Occipital lobe (tissue), 1 donor: ENCODE measurements at regions not wholly inside any gene's neighbourhood (a gene's known extent, or its start where the extent isn't known, plus 50 kb on each side); places are given as distances from the start of the nearest gene placed in this dataset.

Source experiments
- DNase-seq: peaks from one replicate; lab custom pipeline; 2025; lab: John Stamatoyannopoulos, UW

- DNase-seq, result no peak
Measured at GRCh38 chr6:23989885-23990533, 136.0 kb upstream of the NRSN1 start.

GRCh38 chr6:23994013-23994412 lies 132.0 kb upstream of the NRSN1 start:
- no peak for DNase-seq

- peak; percentile 14 for DNase-seq
Measured at GRCh38 chr6:24004062-24004461, 122.0 kb upstream of the NRSN1 start.

- DNase-seq, result no peak
Measured at GRCh38 chr6:24004659-24005058, 121.4 kb upstream of the NRSN1 start.

DNA sequence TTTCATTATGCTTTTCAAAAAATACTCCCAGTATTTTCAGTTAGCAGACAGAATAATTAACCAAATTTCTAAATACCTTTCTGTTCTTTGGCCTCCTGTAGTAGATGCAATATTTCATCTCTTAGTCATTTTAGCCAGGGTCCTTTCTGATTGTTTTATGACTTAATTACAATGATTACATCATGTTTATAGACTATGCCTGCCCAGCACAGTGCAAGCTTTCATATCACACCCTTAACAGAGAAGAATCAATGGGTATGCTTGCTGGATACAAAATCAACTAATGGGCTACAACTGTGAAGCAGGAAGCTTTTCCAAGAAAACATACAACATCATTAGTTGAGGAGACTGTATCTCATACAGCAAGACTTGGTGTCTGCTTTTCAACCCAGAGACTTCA lies 119.8 kb upstream of the NRSN1 start:
- no peak for DNase-seq

DNA sequence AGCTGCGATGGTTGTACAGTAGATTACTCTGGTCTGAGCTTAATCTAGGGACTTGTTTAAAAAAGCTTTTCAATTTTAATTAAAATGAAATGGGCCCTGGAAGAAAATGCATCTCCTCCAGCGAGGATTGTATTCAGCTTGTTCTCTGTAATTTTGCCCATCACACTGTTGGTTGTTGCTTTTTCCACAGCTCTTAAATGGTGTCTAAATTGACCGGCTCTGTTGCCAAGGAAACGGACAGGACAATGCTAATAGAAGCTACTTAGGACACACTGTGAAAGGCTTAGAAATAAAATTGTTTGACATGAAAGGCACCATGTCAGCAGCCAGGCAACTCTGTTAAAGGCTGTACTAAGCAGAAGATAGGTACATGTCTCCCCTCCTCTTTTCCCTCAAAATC lies 116.7 kb upstream of the NRSN1 start:
- DNase-seq, result no peak

DNA sequence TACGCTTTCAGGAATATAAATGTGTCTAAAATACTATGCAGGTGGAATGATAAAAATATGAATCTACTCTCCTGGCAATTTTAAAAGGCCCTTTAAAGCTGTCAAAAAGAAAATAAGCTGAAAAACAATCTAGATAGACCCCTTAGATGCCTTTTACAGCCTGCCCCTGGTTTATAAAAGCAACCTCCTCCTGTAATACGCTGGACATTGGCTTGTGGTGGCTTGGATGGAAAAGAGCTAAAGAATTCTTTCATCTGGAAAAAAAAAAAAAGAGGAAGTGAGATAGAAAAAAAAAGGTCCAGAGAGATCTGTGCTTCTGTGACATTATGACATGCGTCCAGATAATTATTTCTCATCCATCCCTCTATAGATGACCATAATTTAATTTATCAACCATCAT lies 115.9 kb upstream of the NRSN1 start:
- no peak for DNase-seq

DNA sequence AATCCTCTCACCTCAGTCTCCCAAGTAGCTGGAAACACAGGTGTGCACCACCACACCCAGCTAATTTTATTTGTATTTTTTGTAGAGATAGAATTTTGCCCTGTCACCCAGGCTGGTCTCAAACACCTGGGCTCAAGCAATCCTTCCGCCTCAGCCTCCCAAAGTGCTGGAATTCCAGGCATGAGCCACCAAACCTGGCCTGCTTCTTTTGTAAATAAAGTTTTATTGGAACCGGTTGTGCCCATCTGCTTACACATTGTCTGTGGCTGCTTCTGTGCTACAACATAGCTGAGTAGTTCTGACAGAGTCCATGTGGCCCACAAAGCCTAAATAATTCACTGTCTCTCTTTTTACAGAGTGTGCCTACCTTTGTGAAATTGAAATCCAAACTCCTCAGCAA lies 109.7 kb upstream of the NRSN1 start:
- no peak for DNase-seq

- DNase-seq, result no peak
Measured at GRCh38 chr6:24016857-24017256, 109.2 kb upstream of the NRSN1 start.

- no peak for DNase-seq
Measured at GRCh38 chr6:24019393-24019792, 106.6 kb upstream of the NRSN1 start.

GRCh38 chr6:24019830-24020229 lies 106.2 kb upstream of the NRSN1 start:
- DNase-seq, result no peak

- DNase-seq, result no peak
Measured at GRCh38 chr6:24026050-24026449, 100.0 kb upstream of the NRSN1 start.

- DNase-seq, result no peak
Measured at GRCh38 chr6:24031496-24031895, 94.5 kb upstream of the NRSN1 start.

- no peak for DNase-seq
Measured at GRCh38 chr6:24032896-24033688, 92.9 kb upstream of the NRSN1 start.

GRCh38 chr6:24043848-24044247 lies 82.2 kb upstream of the NRSN1 start:
- no peak for DNase-seq

DNA sequence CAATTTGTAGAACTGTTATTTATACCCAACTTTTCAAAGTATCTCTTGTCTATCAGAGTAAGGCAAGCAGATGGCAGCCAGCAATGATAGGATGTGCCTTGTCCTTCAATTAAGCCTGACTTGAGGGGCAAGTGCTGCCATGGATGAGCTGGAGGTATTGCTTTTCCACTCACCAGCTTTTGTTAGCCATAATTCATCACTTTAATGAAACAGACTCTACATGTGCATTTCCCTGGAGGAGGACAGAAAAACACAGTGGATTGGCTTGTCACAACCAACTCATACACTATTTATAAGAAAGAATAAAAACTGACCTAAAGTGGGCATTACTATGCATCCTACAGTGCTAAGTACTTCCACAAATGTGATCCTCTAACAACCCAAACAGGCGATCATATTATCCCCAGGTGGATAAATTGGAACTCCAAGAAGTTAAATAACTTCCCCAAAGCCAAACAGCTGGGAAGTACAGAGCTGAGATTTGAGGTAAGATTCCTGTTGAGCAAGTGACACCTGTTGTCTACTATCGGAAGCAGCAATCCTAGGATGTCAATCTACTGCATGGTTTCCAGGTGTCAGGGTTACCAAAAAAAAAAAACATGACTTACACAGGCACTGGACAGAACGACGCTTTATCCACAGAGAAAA lies 73.9 kb upstream of the NRSN1 start:
- DNase-seq, result no peak

DNA sequence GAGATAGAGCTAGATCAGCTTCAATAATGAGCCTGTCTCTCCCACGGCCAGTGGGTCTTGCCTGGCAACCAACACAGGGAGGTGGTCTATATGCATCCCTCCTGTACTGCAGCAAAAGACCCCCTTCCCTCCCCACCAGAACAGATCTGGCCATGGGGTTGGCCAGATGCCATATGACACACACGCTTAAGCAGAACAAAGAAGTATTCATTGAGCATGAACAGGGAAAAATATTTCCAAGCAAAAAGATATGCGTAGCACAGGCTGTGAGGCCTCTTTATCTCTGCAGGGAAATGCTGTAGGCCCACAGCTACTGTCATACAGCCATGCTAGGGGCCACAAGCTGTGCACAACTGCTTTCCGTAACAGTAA lies 73.4 kb upstream of the NRSN1 start:
- no peak for DNase-seq

GRCh38 chr6:24053057-24053456 lies 73.0 kb upstream of the NRSN1 start:
- DNase-seq, result no peak

GRCh38 chr6:24054388-24054787 lies 71.6 kb upstream of the NRSN1 start:
- no peak for DNase-seq

DNA sequence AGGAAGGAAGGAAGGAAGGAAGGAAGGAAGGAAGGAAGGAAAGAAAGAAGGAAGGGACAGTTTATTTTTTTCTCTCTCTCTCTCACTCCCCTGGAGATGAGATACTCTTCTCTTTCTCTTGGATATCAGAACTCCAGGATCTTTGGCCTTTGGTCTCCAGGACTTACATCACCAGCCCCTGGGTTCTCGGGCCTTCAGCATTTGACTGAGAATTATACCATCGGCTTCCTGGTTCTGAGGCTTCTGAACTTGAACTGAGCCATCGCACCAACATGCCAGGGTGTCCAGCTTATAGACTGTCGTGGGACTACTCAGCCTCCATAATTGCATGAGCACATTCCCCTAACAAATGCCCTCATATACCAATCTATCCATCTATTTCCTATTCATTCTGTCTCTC lies 69.4 kb upstream of the NRSN1 start:
- no peak for DNase-seq

GRCh38 chr6:24057030-24057429 lies 69.0 kb upstream of the NRSN1 start:
- DNase-seq, result no peak

DNA sequence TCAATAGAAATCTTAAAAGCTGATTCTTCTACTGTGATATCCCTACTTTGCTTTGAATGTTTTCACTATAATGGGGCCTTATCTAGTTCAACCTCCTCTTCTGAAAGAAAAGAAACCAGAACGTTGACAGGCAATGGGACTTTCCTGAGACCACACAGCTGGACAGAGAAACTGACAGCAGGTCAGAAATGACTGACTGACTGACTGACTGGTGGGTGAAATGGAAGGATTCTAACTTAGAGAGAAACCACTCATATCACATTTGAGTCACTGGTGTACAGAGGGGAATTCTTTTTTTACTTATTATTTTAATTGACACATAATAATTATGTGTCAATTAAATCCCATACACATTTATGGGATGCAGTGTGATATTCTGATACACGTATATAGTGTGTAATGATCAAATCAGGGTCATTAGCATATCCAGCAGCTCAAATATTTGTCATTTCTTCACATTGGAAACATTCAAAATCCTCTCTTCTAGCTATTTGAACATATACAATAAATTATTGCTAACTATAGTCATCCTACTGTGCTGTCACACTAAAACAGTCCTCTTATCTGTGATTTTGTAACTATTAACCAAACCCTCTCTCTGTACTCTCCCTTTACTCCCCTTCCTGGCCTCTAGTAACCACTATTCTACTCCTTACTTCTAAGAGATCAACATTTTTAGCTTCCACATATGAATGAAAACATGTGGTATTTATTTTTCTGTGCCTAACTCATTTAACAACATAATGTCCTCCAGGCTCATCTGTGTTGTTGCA lies 64.8 kb upstream of the NRSN1 start:
- no peak for DNase-seq
